Body of pancreas (tissue), 4 donors: ENCODE measurements at regions not wholly inside any gene's neighbourhood (a gene's known extent, or its start where the extent isn't known, plus 50 kb on each side); places are given as distances from the start of the nearest gene placed in this dataset.

Experiments used
- ATAC-seq: fragments of 150-250 bp; one replicate; pipeline ENCODE4 v1.9.1; 2016
- DNase-seq, 4 donors: peaks; one replicate each; pipeline ENCODE4 v3.0.0-alpha.2; 2019
- H3K27ac ChIP-seq, 4 donors: fragments of 200-600 bp; sonication (generic); 1 replicate in 3 of 4; 2 replicates in 1 of 4; pipeline versions ENCODE4 v1.5.1 to v1.6.1; 2016 to 2019; ENCODE audit warnings: mild to moderate bottlenecking in 1 of 4, mixed read lengths in 1 of 4, moderate library complexity in 1 of 4
- H3K27me3 ChIP-seq, 2 donors: fragments of 200-600 bp; sonication (generic); one replicate each; pipeline ENCODE4 v1.6.0; 2016; ENCODE audit warnings: mild to moderate bottlenecking in 1 of 2
- H3K36me3 ChIP-seq, 2 donors: fragments of 200-600 bp; sonication (generic); replicated peaks in 1 of 2; 2 replicates each; pipeline ENCODE4 v1.5.1; 2016; ENCODE audit warnings: low read depth in 2 of 2; ENCODE audit not compliant: insufficient read depth in 1 of 2
- H3K4me1 ChIP-seq: fragments of 200-600 bp; sonication (generic); one replicate; pipeline ENCODE4 v1.6.0; 2016
- H3K4me3 ChIP-seq, 2 donors: fragments of 200-600 bp; sonication (generic); 1 replicate in 1 of 2; 2 replicates in 1 of 2; pipeline ENCODE4 v1.5.1; 2016 to 2019
- H3K9me3 ChIP-seq, 3 donors: fragments of 200-600 bp; sonication (generic); 1 replicate in 2 of 3; 2 replicates in 1 of 3; pipeline ENCODE4 v1.5.1; 2016
- POLR2A ChIP-seq, 3 donors: fragments of 450-650 bp; IDR thresholded peaks; one replicate each; pipeline ENCODE4 v1.6.1; 2016; ENCODE audit warnings: antibody characterized with exemption in 3 of 3, mild to moderate bottlenecking in 2 of 3
- WGBS, 2 donors: methylation state at CpG; one replicate each; pipeline ENCODE4 v1.1.5; 2017; 5-methylcytosine and 5-hydroxymethylcytosine counted together
- intact Hi-C: fragments of 100-400 bp; cut with DNase I; formaldehyde crosslinking; loops from one replicate; pipeline ENCODE4 v1.15.1; 2023
- TF ChIP-seq, protein P1 (sequence below), 7 experiments: fragments of 450-650 bp in 4 of 7; fragments of 200-600 bp in 3 of 7; sonication (generic) in 3 of 7; IDR thresholded peaks; one replicate each; pipeline ENCODE4 v1.5.1; 2016 to 2019; ENCODE audit warnings: antibody characterized with exemption in 7 of 7

DNA sequence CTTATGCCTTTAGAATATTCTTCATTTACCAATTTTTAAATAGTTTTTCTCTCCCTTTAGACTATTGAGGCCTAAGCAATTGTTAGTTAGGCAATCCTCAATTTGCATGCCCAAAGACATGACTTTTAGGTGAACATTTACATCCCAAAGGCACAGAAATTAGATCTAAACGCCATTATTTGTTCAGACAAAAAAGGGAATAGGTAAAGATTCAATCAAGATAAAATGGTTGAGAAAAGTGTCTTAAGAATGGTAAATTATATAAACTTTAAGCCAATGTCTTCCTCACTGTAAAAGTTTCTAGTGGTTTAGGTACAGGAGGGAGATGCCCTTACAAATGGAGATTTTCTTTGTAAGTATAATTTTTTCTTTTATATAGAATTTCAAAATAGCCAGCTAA is 50.2 kb upstream of the MME start:
- DNase-seq = no peak
- H3K36me3 ChIP-seq = no peaks in the 10 kb centered on the region
- no peaks in the 10 kb centered on the region for H3K9me3 ChIP-seq
- no peak for ATAC-seq
- no peak for TF ChIP-seq POLR2A (IDR thresholded peaks at IDR 0.05)
- TF ChIP-seq, protein P1, sequence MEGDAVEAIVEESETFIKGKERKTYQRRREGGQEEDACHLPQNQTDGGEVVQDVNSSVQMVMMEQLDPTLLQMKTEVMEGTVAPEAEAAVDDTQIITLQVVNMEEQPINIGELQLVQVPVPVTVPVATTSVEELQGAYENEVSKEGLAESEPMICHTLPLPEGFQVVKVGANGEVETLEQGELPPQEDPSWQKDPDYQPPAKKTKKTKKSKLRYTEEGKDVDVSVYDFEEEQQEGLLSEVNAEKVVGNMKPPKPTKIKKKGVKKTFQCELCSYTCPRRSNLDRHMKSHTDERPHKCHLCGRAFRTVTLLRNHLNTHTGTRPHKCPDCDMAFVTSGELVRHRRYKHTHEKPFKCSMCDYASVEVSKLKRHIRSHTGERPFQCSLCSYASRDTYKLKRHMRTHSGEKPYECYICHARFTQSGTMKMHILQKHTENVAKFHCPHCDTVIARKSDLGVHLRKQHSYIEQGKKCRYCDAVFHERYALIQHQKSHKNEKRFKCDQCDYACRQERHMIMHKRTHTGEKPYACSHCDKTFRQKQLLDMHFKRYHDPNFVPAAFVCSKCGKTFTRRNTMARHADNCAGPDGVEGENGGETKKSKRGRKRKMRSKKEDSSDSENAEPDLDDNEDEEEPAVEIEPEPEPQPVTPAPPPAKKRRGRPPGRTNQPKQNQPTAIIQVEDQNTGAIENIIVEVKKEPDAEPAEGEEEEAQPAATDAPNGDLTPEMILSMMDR (IDR thresholded peaks at IDR 0.05) = no peak
- intact Hi-C loops = no loop called here
- no peak overlapping the region for H3K4me3 ChIP-seq
- H3K4me1 ChIP-seq = no peaks in the 10 kb centered on the region
- no peak overlapping the region for H3K27ac ChIP-seq
- 34 to 41% methylated on average over 1 of the region's 1 CpG for WGBS, 2 donors
- H3K27me3 ChIP-seq = no peaks in the 10 kb centered on the region

- H3K4me3 ChIP-seq = no peak overlapping the region
- no peaks in the 10 kb centered on the region for H3K4me1 ChIP-seq
- no peaks in the 10 kb centered on the region for H3K27me3 ChIP-seq
- no peaks in the 10 kb centered on the region for H3K36me3 ChIP-seq
- TF ChIP-seq, protein P1 (IDR thresholded peaks at IDR 0.05) = no peak
- no peak for TF ChIP-seq POLR2A (IDR thresholded peaks at IDR 0.05)
- ATAC-seq = no peak
- intact Hi-C loops = no loop called here
- DNase-seq = no peak
- no peaks in the 10 kb centered on the region for H3K9me3 ChIP-seq
- WGBS, 2 donors = 44 to 70% methylated on average over 2 of the region's 2 CpGs
- H3K27ac ChIP-seq = no peak overlapping the region
These were observed 53.0 kb upstream of the MME start for GRCh38 chr3:155026999-155027591.

DNA sequence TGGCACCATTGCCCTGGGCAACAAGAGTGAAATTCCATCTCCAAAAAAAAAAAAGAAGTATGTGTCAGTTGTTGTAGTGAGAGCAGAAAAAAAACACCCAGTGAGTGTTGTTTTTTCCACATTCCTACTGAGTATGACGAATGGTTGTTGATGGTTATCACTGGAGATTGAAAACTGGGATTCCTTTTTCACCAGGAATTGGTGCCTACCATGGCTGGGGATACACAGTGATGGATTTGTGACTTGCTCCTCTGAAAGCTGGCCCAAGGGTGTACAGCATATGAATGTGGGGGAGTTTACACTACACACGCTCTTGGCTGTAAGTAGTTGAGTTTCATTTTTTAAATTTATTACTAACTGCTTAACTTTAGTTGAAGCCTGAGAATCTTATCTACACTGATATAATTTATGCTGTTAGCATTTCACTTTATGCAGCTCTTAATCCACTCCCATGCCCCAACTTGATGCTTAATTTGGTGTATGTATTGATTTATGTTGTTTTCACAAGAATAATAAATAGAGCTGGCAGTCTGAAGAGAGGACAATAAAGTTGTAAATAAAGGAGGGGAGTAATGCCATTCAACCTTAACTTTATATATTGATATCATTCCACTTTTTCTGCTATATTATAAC is 56.0 kb upstream of the MME start:
- TF ChIP-seq, protein P1 (IDR thresholded peaks at IDR 0.05) = no peak
- TF ChIP-seq POLR2A (IDR thresholded peaks at IDR 0.05) = no peak
- WGBS, 2 donors = 50 to 57% methylated on average over 2 of the region's 2 CpGs
- intact Hi-C loops = no loop called here
- no peak overlapping the region for H3K27ac ChIP-seq
- no peak overlapping the region for H3K4me3 ChIP-seq
- no peaks in the 10 kb centered on the region for H3K36me3 ChIP-seq
- ATAC-seq = no peak
- DNase-seq = no peak
- no peaks in the 10 kb centered on the region for H3K9me3 ChIP-seq
- no peaks in the 10 kb centered on the region for H3K27me3 ChIP-seq
- no peaks in the 10 kb centered on the region for H3K4me1 ChIP-seq

- DNase-seq (no peak), ATAC-seq (no peak)
- intact Hi-C loops = no loop called here
- no peaks in the 10 kb centered on the region for H3K9me3 ChIP-seq
- H3K4me1 ChIP-seq = no peaks in the 10 kb centered on the region
- H3K4me3 ChIP-seq = no peak overlapping the region
- no peaks in the 10 kb centered on the region for H3K27me3 ChIP-seq
- no peaks in the 10 kb centered on the region for H3K36me3 ChIP-seq
- TF ChIP-seq, protein P1 (IDR thresholded peaks at IDR 0.05) = no peak
- TF ChIP-seq POLR2A (IDR thresholded peaks at IDR 0.05) = no peak
- no peak overlapping the region for H3K27ac ChIP-seq
These were observed 57.2 kb upstream of the MME start for GRCh38 chr3:155022896-155023295.

DNA sequence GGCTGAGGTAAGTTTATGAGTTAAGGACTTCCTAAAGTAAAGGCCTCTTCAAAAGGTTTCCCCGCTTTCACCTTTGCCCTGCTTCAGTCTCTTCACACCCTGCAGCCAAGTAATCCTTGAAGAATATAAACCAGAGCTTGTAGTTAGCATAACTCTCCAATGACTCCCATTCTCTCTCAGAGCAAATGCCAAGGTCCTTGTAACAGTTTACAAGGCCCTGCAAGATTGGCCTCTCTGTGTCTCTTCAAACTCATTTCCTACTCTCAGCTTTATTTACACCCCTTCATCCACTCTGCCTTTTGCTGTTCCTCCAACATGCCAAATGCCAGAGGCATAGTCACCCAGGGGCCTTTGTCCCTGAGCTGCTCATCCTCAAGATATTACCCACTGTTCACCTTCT is 60.5 kb upstream of the MME start:
- no peak for ATAC-seq
- WGBS, 2 donors = 83 to 85% methylated on average over 1 of the region's 1 CpG
- intact Hi-C loops = no loop called here

More for the DNA sequence above, 60.5 kb upstream of the MME start:
- no peaks in the 10 kb centered on the region for H3K36me3 ChIP-seq
- no peaks in the 10 kb centered on the region for H3K27me3 ChIP-seq
- no peak overlapping the region for H3K4me3 ChIP-seq
- H3K9me3 ChIP-seq = no peaks in the 10 kb centered on the region
- TF ChIP-seq POLR2A (IDR thresholded peaks at IDR 0.05) = no peak
- TF ChIP-seq, protein P1 (IDR thresholded peaks at IDR 0.05) = no peak
- H3K4me1 ChIP-seq = no peaks in the 10 kb centered on the region
- no peak for DNase-seq
- H3K27ac ChIP-seq = no peak overlapping the region
